ENCODE measurements at regions not wholly inside any gene's neighbourhood (a gene's known extent, or its start where the extent isn't known, plus 50 kb on each side); places are given as distances from the start of the nearest gene placed in this dataset.

- H3K4me3 ChIP-seq (ENCODE audit: low read depth, low read length) = no peak overlapping the region
- DNase-seq (ENCODE audit: low read depth) = peak; percentile 38
- TF ChIP-seq MAX (IDR thresholded peaks at IDR 0.05; ENCODE audit: low read depth, low read length) (no peak), CTCF (IDR thresholded peaks at IDR 0.05; ENCODE audit: low read depth, low read length) (no peak), POLR2A (IDR thresholded peaks at IDR 0.05; ENCODE audit: extremely low read depth, insufficient read length) (no peak), MYC (IDR thresholded peaks at IDR 0.05; ENCODE audit: low read depth, low read length) (no peak)
Measured at GRCh38 chr22:22154040-22154439, 90.5 kb upstream of the VPREB1 start.

DNA sequence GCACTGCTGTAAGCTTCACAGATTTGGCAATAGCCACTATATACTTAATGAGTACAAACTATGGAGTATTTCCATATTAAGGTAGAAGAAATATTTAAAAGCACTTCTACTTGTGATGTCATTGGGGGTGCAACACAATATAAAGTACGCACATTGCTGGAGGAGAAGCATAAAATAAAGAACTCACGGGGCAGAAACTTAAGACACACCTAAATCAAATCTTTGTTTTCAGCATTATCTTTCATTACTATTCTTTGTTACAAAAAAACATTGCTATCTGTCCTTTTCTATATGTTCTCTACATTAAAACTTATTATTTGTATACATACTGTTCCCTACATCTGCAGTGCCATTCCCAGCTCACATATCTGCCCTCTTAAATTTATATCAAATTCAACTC lies 93.3 kb upstream of the VPREB1 start:
- DNase-seq (ENCODE audit: low read depth) = no peak
- no peak overlapping the region for H3K4me3 ChIP-seq (ENCODE audit: low read depth, low read length)
- TF ChIP-seq CTCF (IDR thresholded peaks at IDR 0.05; ENCODE audit: low read depth, low read length) (no peak), POLR2A (IDR thresholded peaks at IDR 0.05; ENCODE audit: extremely low read depth, insufficient read length) (no peak), MYC (IDR thresholded peaks at IDR 0.05; ENCODE audit: low read depth, low read length) (no peak), MAX (IDR thresholded peaks at IDR 0.05; ENCODE audit: low read depth, low read length) (no peak)

GRCh38 chr22:22150457-22150856 lies 94.1 kb upstream of the VPREB1 start:
- no peak overlapping the region for H3K4me3 ChIP-seq (ENCODE audit: low read depth, low read length)
- no peak for DNase-seq (ENCODE audit: low read depth)
- TF ChIP-seq MYC (IDR thresholded peaks at IDR 0.05; ENCODE audit: low read depth, low read length) = no peak
- TF ChIP-seq CTCF (IDR thresholded peaks at IDR 0.05; ENCODE audit: low read depth, low read length) = no peak
- TF ChIP-seq POLR2A (IDR thresholded peaks at IDR 0.05; ENCODE audit: extremely low read depth, insufficient read length) = no peak
- no peak for TF ChIP-seq MAX (IDR thresholded peaks at IDR 0.05; ENCODE audit: low read depth, low read length)

DNA sequence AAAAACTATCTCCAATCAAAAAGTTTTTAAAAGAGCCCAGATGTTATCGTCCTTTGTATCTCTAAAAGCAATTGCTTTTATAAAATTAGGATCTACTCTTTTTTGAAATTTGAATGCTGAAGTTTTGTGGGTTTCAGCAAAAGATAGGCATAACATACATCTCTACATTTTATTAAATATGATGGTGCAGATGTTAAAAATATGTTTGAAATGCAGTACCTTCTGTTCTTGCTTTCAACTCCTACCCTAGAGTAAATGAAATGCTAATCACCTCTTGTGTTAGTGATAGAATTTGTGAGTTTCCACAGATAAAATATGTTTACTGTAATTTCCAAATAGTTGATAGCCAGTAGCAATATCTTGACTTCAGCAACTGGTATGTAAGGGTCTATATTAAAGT lies 95.7 kb upstream of the VPREB1 start:
- no peak for DNase-seq (ENCODE audit: low read depth)
- no peak overlapping the region for H3K4me3 ChIP-seq (ENCODE audit: low read depth, low read length)
- no peak for TF ChIP-seq POLR2A (IDR thresholded peaks at IDR 0.05; ENCODE audit: extremely low read depth, insufficient read length)
- no peak for TF ChIP-seq MAX (IDR thresholded peaks at IDR 0.05; ENCODE audit: low read depth, low read length)
- TF ChIP-seq MYC (IDR thresholded peaks at IDR 0.05; ENCODE audit: low read depth, low read length) = no peak
- no peak for TF ChIP-seq CTCF (IDR thresholded peaks at IDR 0.05; ENCODE audit: low read depth, low read length)

DNA sequence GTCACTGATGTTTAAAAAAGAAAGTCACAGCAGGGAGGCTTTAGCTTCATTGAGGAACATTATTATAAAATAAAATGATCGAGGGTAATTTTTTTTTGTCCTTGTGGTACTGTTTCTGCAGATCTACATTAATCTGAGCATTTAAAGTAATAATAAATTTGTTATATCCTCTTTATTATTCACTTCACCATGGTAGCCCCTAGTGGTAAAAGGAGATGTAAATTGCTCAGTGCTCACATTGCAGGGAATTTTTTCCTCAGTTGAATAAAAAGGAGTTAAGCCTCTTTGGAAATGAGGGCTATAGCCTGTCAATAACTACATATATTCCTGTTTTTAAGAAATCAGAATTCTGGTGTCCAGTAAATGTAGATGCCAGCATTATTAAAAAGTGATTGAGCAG lies 99.7 kb upstream of the VPREB1 start:
- no peak overlapping the region for H3K4me3 ChIP-seq (ENCODE audit: low read depth, low read length)
- TF ChIP-seq POLR2A (IDR thresholded peaks at IDR 0.05; ENCODE audit: extremely low read depth, insufficient read length) = no peak
- TF ChIP-seq CTCF (IDR thresholded peaks at IDR 0.05; ENCODE audit: low read depth, low read length) = no peak
- no peak for TF ChIP-seq MAX (IDR thresholded peaks at IDR 0.05; ENCODE audit: low read depth, low read length)
- TF ChIP-seq MYC (IDR thresholded peaks at IDR 0.05; ENCODE audit: low read depth, low read length) = no peak
- DNase-seq (ENCODE audit: low read depth) = no peak

DNA sequence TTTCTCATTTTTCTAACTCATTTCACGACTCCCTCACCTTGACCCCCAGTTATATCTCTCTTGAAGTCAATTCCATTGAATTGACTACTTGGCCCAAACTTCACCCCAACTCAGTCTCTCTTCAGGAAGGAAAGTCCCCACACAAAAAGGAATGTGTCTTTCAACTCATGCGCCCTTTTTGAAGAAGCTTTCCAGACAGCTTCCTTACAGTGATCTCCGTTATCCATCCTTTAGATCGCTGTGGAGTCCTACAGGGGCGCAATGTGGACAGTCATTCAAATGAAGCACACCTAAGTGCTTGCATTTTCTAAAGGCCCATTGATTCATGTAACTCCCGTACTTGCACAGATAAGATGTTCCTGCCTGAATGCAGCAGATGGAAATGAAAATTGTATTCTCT lies 101.1 kb upstream of the VPREB1 start:
- H3K4me3 ChIP-seq (ENCODE audit: low read depth, low read length) = no peak overlapping the region
- TF ChIP-seq POLR2A (IDR thresholded peaks at IDR 0.05; ENCODE audit: extremely low read depth, insufficient read length) (no peak), CTCF (IDR thresholded peaks at IDR 0.05; ENCODE audit: low read depth, low read length) (no peak), MYC (IDR thresholded peaks at IDR 0.05; ENCODE audit: low read depth, low read length) (no peak), MAX (IDR thresholded peaks at IDR 0.05; ENCODE audit: low read depth, low read length) (no peak)
- DNase-seq (ENCODE audit: low read depth) = no peak
